ENCODE measurements at regions not wholly inside any gene's neighbourhood (a gene's known extent, or its start where the extent isn't known, plus 50 kb on each side); places are given as distances from the start of the nearest gene placed in this dataset.

- no peaks in the 10 kb centered on the region for H3K27me3 Mint-ChIP-seq (ENCODE audit: unreplicated experiment)
- TF ChIP-seq, protein P1, sequence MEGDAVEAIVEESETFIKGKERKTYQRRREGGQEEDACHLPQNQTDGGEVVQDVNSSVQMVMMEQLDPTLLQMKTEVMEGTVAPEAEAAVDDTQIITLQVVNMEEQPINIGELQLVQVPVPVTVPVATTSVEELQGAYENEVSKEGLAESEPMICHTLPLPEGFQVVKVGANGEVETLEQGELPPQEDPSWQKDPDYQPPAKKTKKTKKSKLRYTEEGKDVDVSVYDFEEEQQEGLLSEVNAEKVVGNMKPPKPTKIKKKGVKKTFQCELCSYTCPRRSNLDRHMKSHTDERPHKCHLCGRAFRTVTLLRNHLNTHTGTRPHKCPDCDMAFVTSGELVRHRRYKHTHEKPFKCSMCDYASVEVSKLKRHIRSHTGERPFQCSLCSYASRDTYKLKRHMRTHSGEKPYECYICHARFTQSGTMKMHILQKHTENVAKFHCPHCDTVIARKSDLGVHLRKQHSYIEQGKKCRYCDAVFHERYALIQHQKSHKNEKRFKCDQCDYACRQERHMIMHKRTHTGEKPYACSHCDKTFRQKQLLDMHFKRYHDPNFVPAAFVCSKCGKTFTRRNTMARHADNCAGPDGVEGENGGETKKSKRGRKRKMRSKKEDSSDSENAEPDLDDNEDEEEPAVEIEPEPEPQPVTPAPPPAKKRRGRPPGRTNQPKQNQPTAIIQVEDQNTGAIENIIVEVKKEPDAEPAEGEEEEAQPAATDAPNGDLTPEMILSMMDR (IDR thresholded peaks at IDR 0.05) = no peak
- no peak for DNase-seq (ENCODE audit: extremely low spot score, unreplicated experiment)
- no peak overlapping the region for H3K4me3 Mint-ChIP-seq (ENCODE audit: unreplicated experiment)
- no peaks in the 10 kb centered on the region for H3K36me3 Mint-ChIP-seq (ENCODE audit: unreplicated experiment)
- H3K9me3 Mint-ChIP-seq (ENCODE audit: unreplicated experiment) = no peaks in the 10 kb centered on the region
- no peak overlapping the region for H3K27ac Mint-ChIP-seq (ENCODE audit: unreplicated experiment)
- peaks cover 29% of the 10 kb centered on the region for H3K4me1 Mint-ChIP-seq (ENCODE audit: unreplicated experiment)
Observed at GRCh38 chr10:69710008-69710888, 80.2 kb downstream of the FAM241B start.

DNA sequence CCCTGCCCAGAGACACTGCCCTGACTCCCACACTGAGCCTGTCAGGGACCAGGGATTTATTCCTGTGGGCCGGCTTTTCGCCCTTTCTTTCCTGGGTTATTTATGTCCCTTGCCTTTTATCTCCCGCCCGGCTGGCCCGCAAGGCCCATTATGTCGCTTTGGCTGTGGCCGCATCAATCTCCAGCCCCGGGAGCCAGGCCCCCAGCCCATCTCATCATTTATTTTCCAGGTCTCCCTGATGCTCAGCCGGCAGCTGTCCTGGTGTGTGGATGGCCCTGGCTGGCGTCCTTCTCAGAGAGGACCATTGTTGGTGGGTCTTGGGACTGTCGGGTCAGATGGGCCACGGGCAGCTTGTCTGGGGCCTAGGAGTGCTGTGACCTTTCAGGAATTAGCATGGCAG lies 82.3 kb downstream of the FAM241B start:
- no peak for DNase-seq (ENCODE audit: extremely low spot score, unreplicated experiment)
- H3K27me3 Mint-ChIP-seq (ENCODE audit: unreplicated experiment) = no peaks in the 10 kb centered on the region
- no peak overlapping the region for H3K27ac Mint-ChIP-seq (ENCODE audit: unreplicated experiment)
- H3K36me3 Mint-ChIP-seq (ENCODE audit: unreplicated experiment) = no peaks in the 10 kb centered on the region
- no peak overlapping the region for H3K4me3 Mint-ChIP-seq (ENCODE audit: unreplicated experiment)
- no peaks in the 10 kb centered on the region for H3K9me3 Mint-ChIP-seq (ENCODE audit: unreplicated experiment)
- peaks cover 44% of the 10 kb centered on the region for H3K4me1 Mint-ChIP-seq (ENCODE audit: unreplicated experiment)
- TF ChIP-seq, protein P1 (IDR thresholded peaks at IDR 0.05) = no peak

- Mint-ChIP-seq H3K9me3 (ENCODE audit: unreplicated experiment) (no peaks in the 10 kb centered on the region), H3K27me3 (ENCODE audit: unreplicated experiment) (no peaks in the 10 kb centered on the region), H3K4me3 (ENCODE audit: unreplicated experiment) (no peak overlapping the region), H3K27ac (ENCODE audit: unreplicated experiment) (peak overlapping the region; percentile 94), H3K36me3 (ENCODE audit: unreplicated experiment) (no peaks in the 10 kb centered on the region), H3K4me1 (ENCODE audit: unreplicated experiment) (peaks cover 44% of the 10 kb centered on the region)
- DNase-seq (ENCODE audit: extremely low spot score, unreplicated experiment) = no peak
- TF ChIP-seq, protein P1 (IDR thresholded peaks at IDR 0.05) = no peak
Observed at GRCh38 chr10:69714572-69714971, 84.5 kb downstream of the FAM241B start.

GRCh38 chr10:69715156-69715898 lies 85.3 kb downstream of the FAM241B start:
- no peaks in the 10 kb centered on the region for H3K36me3 Mint-ChIP-seq (ENCODE audit: unreplicated experiment)
- H3K4me3 Mint-ChIP-seq (ENCODE audit: unreplicated experiment) = no peak overlapping the region
- H3K9me3 Mint-ChIP-seq (ENCODE audit: unreplicated experiment) = no peaks in the 10 kb centered on the region
- no peak for DNase-seq (ENCODE audit: extremely low spot score, unreplicated experiment)
- TF ChIP-seq, protein P1 (IDR thresholded peaks at IDR 0.05) = no peak
- peaks cover 37% of the 10 kb centered on the region for H3K4me1 Mint-ChIP-seq (ENCODE audit: unreplicated experiment)
- peak overlapping the region; percentile 94 for H3K27ac Mint-ChIP-seq (ENCODE audit: unreplicated experiment)
- H3K27me3 Mint-ChIP-seq (ENCODE audit: unreplicated experiment) = no peaks in the 10 kb centered on the region

Measured in osteocyte (in vitro differentiated cells).